Right cardiac atrium (tissue), 5 donors: ENCODE measurements at regions not wholly inside any gene's neighbourhood (a gene's known extent, or its start where the extent isn't known, plus 50 kb on each side); places are given as distances from the start of the nearest gene placed in this dataset.

Experiments
- ATAC-seq, 2 donors: fragments of 200-7000 bp; cut with Tn5 transposase; one replicate each; pipeline versions ENCODE4 v1.8.0 to v1.9.1; 2020; ENCODE audit warnings: moderate library complexity in 2 of 2, mild to moderate bottlenecking in 1 of 2
- DNase-seq, 3 donors: peaks; one replicate each; pipeline ENCODE4 v3.0.0-alpha.2; 2020
- H3K27ac ChIP-seq: one replicate; pipeline ENCODE4 v1.5.1; 2013; ENCODE audit warnings: mild to moderate bottlenecking, low read length, control low read depth, moderate library complexity
- H3K27me3 ChIP-seq: one replicate; pipeline ENCODE4 v1.6.1; 2013; ENCODE audit not compliant: control insufficient read depth, insufficient read depth
- H3K4me1 ChIP-seq: one replicate; pipeline ENCODE4 v1.6.1; 2013; ENCODE audit warnings: low read length; ENCODE audit not compliant: control insufficient read depth, insufficient read depth
- H3K4me3 ChIP-seq: one replicate; pipeline ENCODE4 v1.5.1; 2013; ENCODE audit warnings: low read length, control low read depth
- H3K9me3 ChIP-seq: one replicate; pipeline ENCODE4 v1.6.1; 2013; ENCODE audit warnings: low read length; ENCODE audit not compliant: control insufficient read depth
- WGBS: extraction: QIAGEN DNeasy Blood & Tissue Kit; methylation state at CpG from one replicate; pipeline ENCODE4 v1.1.7; 2013; 5-methylcytosine and 5-hydroxymethylcytosine counted together
- intact Hi-C, 4 donors: fragments of 100-400 bp; cut with DNase I; formaldehyde crosslinking; loops; one replicate each; pipeline versions ENCODE4 v1.11.0 to v1.14.0; 2022 to 2023
- donor health status: healthy with polysubstance abuse.
- donor health status: DM: no; HTN: yes; CAD: no.
- donor health status: DM: no; HTN: no; CAD: no.
- donor health status: DM: no; HTN: yes; CAD: no; lungs with severe emphysema.
- donor health status: DM: yes; HTN: yes; CAD: no.

- intact Hi-C loops, result no loop called here
- DNase-seq, result peak; percentile 3 to 54 (median 48)
- no peak overlapping the region for H3K4me3 ChIP-seq
- no peaks in the 10 kb centered on the region for H3K4me1 ChIP-seq
- H3K9me3 ChIP-seq, result no peaks in the 10 kb centered on the region
- no peak overlapping the region for H3K27ac ChIP-seq
- H3K27me3 ChIP-seq, result no peaks in the 10 kb centered on the region
- ATAC-seq, result peak in 1 of 2 donors; percentile 10
- WGBS, result 79% methylated on average over 24 of the region's 24 CpGs
Measured at GRCh38 chr12:132398386-132398991, 69.1 kb upstream of the GALNT9 start.

- no peak overlapping the region for H3K4me3 ChIP-seq
- H3K4me1 ChIP-seq, result no peaks in the 10 kb centered on the region
- no peaks in the 10 kb centered on the region for H3K9me3 ChIP-seq
- intact Hi-C loops, result no loop called here
- H3K27me3 ChIP-seq, result no peaks in the 10 kb centered on the region
- 69% methylated on average over 14 of the region's 14 CpGs for WGBS
- no peak overlapping the region for H3K27ac ChIP-seq
- ATAC-seq (no peak), DNase-seq (peak in 2 of 3 donors; percentile 6 to 48)
Measured at GRCh38 chr12:132397934-132398385, 68.6 kb upstream of the GALNT9 start.

DNA sequence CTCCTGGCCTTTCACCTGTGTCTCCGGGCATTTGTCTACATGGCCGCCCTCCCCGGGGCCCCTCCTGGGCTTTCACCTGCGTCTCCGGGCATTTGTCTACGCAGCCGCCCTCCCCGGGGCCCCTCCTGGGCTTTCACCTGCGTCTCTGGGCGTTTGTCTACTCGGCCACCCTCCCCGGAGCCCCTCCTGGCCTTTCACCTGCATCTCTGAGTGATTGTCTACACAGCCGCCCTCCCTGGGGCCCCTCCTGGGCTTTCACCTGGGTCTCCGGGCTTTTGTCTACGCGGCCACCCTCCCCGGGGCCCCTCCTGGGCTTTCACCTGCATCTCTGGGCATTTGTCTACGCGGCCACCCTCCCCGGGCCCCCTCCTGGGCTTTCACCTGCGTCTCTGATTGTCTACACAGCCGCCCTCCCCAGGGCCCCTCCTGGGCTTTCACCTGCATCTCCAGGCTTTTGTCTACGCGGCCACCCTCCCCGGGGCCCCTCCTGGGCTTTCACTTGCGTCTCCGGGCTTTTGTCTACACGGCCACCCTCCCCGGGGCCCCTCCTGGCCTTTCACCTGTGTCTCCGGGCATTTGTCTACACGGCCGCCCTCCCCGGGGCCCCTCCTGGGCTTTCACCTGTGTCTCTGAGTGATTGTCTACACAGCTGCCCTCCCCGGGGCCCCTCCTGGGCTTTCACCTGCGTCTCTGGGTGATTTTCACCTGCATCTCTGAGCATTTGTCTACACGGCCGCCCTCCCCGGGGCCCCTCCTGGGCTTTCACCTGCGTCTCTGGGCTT is 68.0 kb upstream of the GALNT9 start:
- no peak for ATAC-seq
- Histone ChIP-seq H3K27me3 (no peaks in the 10 kb centered on the region), H3K27ac (no peak overlapping the region), H3K9me3 (no peaks in the 10 kb centered on the region), H3K4me1 (no peaks in the 10 kb centered on the region), H3K4me3 (no peak overlapping the region)
- WGBS, result 50% methylated on average over 39 of the region's 39 CpGs
- DNase-seq, result peak in 2 of 3 donors; percentile 22 to 32
- intact Hi-C loops, result no loop called here

DNA sequence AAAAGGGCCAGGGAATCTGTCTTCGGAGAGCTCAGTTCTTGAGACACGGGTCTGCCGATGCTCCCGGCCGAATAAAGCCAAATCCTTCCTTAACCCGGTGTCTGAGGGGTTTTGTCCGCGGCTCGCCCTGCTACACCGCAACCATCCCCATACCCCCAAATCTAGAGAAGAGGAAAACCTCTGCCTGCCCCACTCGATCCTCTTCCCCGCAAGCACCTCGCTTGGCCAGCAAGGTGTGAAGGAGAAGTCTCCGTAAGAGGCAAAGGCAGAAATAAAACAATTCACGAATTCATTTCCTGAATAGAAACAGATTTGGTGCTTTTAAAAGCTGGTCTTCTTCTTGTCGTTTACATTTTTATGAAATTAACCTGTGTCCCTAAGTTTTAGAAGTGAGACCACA is 67.3 kb upstream of the GALNT9 start:
- Histone ChIP-seq H3K9me3 (no peaks in the 10 kb centered on the region), H3K27me3 (no peaks in the 10 kb centered on the region), H3K4me3 (no peak overlapping the region), H3K27ac (no peak overlapping the region), H3K4me1 (no peaks in the 10 kb centered on the region)
- WGBS, result 80% methylated on average over 16 of the region's 16 CpGs
- ATAC-seq (no peak), DNase-seq (peak in 1 of 3 donors; percentile 10)
- intact Hi-C loops, result no loop called here

GRCh38 chr12:132395908-132396305 is 66.5 kb upstream of the GALNT9 start:
- ATAC-seq (no peak), DNase-seq (peak; percentile 10 to 49 (median 39))
- Histone ChIP-seq H3K27ac (no peak overlapping the region), H3K4me3 (no peak overlapping the region), H3K9me3 (no peaks in the 10 kb centered on the region), H3K4me1 (no peaks in the 10 kb centered on the region), H3K27me3 (no peaks in the 10 kb centered on the region)
- intact Hi-C loops, result no loop called here
- WGBS, result 68% methylated on average over 24 of the region's 24 CpGs

GRCh38 chr12:132395192-132395907 is 66.0 kb upstream of the GALNT9 start:
- WGBS, result 74% methylated on average over 28 of the region's 28 CpGs
- DNase-seq (peak; percentile 5 to 23 (median 17)), ATAC-seq (no peak)
- intact Hi-C loops, result no loop called here
- Histone ChIP-seq H3K27me3 (no peaks in the 10 kb centered on the region), H3K9me3 (no peaks in the 10 kb centered on the region), H3K27ac (no peak overlapping the region), H3K4me3 (no peak overlapping the region), H3K4me1 (no peaks in the 10 kb centered on the region)

DNA sequence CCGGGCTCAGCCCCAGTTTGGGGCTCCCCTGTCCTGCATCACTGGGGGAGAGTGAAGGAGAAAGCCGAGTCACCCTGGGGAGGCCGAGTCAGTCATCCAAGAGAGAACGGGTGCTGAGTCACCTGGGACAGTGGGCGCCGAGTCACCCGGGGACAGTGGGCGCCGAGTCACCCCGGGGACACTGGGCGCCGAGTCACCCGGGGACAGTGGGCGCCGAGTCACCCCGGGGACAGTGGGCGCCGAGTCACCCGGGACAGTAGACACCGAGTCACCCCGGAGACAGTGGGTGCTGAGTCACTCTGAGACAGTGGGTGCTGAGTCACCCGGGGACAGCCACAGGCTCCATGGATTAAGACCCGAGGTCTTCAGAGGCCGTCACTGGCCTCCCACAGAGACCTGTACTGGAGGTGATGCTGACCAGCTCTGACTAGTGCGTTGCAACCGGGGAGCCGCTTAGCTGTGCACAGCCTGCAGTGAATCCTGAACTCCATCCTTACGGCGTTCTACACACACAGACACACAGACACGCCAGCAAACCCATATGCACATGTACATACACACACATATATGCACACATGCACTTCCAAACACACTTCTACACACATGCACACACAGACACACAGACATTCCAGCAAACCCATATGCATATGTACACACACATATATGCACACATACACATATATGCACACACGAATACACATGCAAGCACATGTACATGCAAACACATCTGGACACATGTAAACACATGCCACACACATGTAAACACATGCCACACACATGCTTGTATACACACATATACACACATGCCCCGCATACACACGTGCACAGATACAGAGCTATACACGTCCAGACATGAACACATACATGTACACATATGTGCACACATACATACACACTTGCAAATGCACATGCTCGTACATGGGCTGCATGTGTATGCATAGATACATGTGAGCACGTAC is 64.9 kb upstream of the GALNT9 start:
- WGBS, result 86% methylated on average over 36 of the region's 36 CpGs
- H3K4me3 ChIP-seq, result no peak overlapping the region
- ATAC-seq, result no peak
- H3K27me3 ChIP-seq, result no peaks in the 10 kb centered on the region
- H3K4me1 ChIP-seq, result no peaks in the 10 kb centered on the region
- H3K9me3 ChIP-seq, result no peaks in the 10 kb centered on the region
- intact Hi-C loops, result no loop called here
- no peak overlapping the region for H3K27ac ChIP-seq
- DNase-seq, result peak; percentile 3 to 22 (median 13)

DNA sequence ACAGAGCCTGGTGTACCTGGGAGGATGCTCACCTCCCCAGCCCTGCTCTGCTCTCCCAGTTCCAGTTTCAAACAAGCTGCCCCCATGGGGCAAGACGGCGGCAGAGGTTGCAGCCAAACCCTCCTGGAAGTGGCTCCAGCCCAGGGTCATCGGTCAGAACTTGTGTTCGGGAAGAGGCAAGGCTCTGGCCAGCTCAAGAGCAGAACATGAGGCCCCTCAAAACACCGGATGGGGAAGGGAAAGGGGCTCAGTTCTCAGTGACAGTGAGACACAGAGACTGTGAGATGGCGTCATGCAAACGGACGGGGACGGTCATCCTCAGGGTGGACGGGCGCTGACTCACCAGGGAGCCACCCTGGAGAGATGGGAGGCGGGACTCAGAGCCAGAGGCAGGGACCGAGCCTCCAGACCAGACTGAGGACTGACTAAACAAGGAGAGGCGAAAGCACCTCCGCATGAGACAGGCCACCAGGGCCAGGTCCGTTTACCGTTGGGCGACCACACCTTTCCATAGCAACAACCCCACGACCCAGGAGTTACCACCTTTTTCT is 63.9 kb upstream of the GALNT9 start:
- Histone ChIP-seq H3K27me3 (no peaks in the 10 kb centered on the region), H3K27ac (no peak overlapping the region), H3K4me3 (no peak overlapping the region), H3K9me3 (no peaks in the 10 kb centered on the region), H3K4me1 (no peaks in the 10 kb centered on the region)
- intact Hi-C loops, result no loop called here
- DNase-seq, result peak; percentile 7 to 33 (median 7)
- no peak for ATAC-seq
- WGBS, result 63% methylated on average over 19 of the region's 19 CpGs

GRCh38 chr12:132392389-132393244 is 63.2 kb upstream of the GALNT9 start:
- Histone ChIP-seq H3K9me3 (no peaks in the 10 kb centered on the region), H3K27ac (no peak overlapping the region), H3K4me1 (no peaks in the 10 kb centered on the region), H3K27me3 (no peaks in the 10 kb centered on the region), H3K4me3 (no peak overlapping the region)
- DNase-seq, result peak; percentile 6 to 29 (median 24)
- 80% methylated on average over 37 of the region's 43 CpGs for WGBS
- ATAC-seq, result no peak
- intact Hi-C loops, result no loop called here
